GM10248 (cell line): ENCODE measurements at regions not wholly inside any gene's neighbourhood (a gene's known extent, or its start where the extent isn't known, plus 50 kb on each side); places are given as distances from the start of the nearest gene placed in this dataset.
"Not testable (repeated sequence)": the region's sequence is repeated elsewhere in the genome, so short reads cannot be mapped to it uniquely, and the experiment has no call there.

Experiments
- CTCF ChIA-PET: fragments of 300-600 bp; sonication (Branson Sonifier 250); formaldehyde crosslinking; extraction: SDS; loops from one replicate; lab custom pipeline; 2021; ENCODE audit warnings: antibody characterized with exemption; lab: Yijun Ruan, JAX
- POLR2A ChIA-PET: fragments of 350-650 bp; sonication (Branson Sonifier 250); formaldehyde crosslinking; extraction: SDS; loops from one replicate; lab custom pipeline; 2020; ENCODE audit warnings: antibody characterized with exemption; lab: Yijun Ruan, JAX
- DNase-seq: peaks from one replicate; pipeline ENCODE4 v3.0.0; 2012; ENCODE audit errors: extremely low spot score

GRCh38 chr7:45807832-45808231 is 65.0 kb downstream of the CCDC201 start:
- DNase-seq, POLR2A ChIA-PET: not testable (repeated sequence)
- CTCF ChIA-PET, result interaction anchor here (1.7 kb wide), 1 partner anchor 145 kb away, joined by 6 read pairs; no protein-coding TSS in a partner anchor

- DNase-seq, POLR2A ChIA-PET, CTCF ChIA-PET: not testable (repeated sequence)
Measured at GRCh38 chr7:45802214-45802613, 70.7 kb downstream of the CCDC201 start.

DNA sequence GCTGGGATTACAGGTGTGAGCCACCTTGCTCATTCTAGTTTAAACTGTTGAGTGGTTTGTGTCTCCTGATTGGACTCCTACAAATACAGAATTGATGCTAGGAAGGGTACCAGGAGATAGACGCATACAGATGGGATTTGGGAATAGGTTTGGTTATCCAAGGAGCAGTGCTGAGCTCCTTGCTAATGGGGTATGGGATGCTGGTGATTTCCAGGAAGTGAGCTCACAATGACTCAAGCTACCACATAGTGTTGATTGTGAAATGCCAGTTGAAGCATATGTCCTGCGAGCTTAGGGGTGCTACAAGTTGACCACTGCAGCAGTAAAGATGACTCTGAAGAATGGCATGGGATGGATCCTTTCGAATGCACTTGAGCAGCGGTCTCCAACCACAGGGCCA is 75.6 kb downstream of the CCDC201 start:
- CTCF ChIA-PET, DNase-seq: not testable (repeated sequence)

GRCh38 chr7:45789641-45790040 is 83.2 kb downstream of the CCDC201 start:
- DNase-seq, POLR2A ChIA-PET, CTCF ChIA-PET: not testable (repeated sequence)

More for the DNA sequence above, 75.6 kb downstream of the CCDC201 start:
- POLR2A ChIA-PET, result not testable (repeated sequence)

DNA sequence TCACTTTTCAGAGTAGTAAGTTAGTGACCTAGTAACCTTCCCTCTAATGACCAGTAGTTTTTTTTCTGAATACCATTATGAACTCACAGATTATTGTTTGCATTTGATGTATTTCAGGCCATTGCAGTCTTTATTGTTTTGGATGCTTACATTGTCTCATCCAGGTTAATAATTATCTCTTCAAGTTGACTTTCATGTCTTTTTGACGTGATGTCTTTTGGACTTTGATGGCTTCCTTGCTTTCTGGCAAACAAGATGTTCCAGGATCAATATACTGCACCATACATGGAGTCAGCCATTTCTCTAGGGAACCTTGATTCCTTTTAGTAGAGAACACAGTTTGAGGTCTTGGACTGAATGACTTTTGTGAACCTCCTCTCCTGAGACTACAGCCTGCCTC is 87.2 kb downstream of the CCDC201 start:
- POLR2A ChIA-PET, DNase-seq, CTCF ChIA-PET: not testable (repeated sequence)

GRCh38 chr7:45784775-45785174 is 88.1 kb downstream of the CCDC201 start:
- POLR2A ChIA-PET, CTCF ChIA-PET, DNase-seq: not testable (repeated sequence)
